HepG2 (cell line): ENCODE measurements at regions not wholly inside any gene's neighbourhood (a gene's known extent, or its start where the extent isn't known, plus 50 kb on each side); places are given as distances from the start of the nearest gene placed in this dataset.

ENCODE experiments used
- ATAC-seq: fragments of 200-7000 bp; cut with Tn5 transposase; 3 replicates; pipeline ENCODE4 v1.9.1; 2020; ENCODE audit warnings: mild to moderate bottlenecking, moderate library complexity
- BruUV-seq: library from RNA; stranded (reverse); fragments of 400-500 nt; replicated peaks from 2 replicates; lab custom pipeline; 2021; lab: Mats Ljungman, UMichigan
- CTCF ChIA-PET: fragments of 300-600 bp; formaldehyde crosslinking; extraction: SDS; loops from one replicate; lab custom pipeline; 2021; ENCODE audit warnings: low total read pairs, inconsistent platforms, low intra/inter-chr PET ratio; lab: Yijun Ruan, JAX
- POLR2A ChIA-PET: fragments of 350-600 bp; sonication (Branson Sonifier 250); formaldehyde crosslinking; loops from one replicate; lab custom pipeline; 2020; ENCODE audit warnings: antibody characterized with exemption, inconsistent platforms; lab: Yijun Ruan, JAX
- DNase-seq: peaks from one replicate; pipeline ENCODE4 v3.0.0-alpha.2; 2015; ENCODE audit warnings: low spot score
- FAIRE-seq: peaks from 3 replicates; lab custom pipeline; 2011; peaks lifted over from hg19 to GRCh38; lab: Jason Lieb, UNC
- H2AFZ ChIP-seq: one replicate; pipeline ENCODE4 v1.6.1; 2011; ENCODE audit warnings: low read length, inconsistent platforms
- H3K27ac ChIP-seq: fragments of 300-600 bp; 3 replicates; pipeline ENCODE4 v1.8.0; 2011; ENCODE audit warnings: mixed run types, mild to moderate bottlenecking, mixed read lengths, low read length, inconsistent platforms; ENCODE audit not compliant: insufficient read depth; ENCODE audit errors: extremely low read length
- H3K27me3 ChIP-seq, 2 experiments: fragments of 200-600 bp in 1 of 2; 2 replicates in 1 of 2; 3 replicates in 1 of 2; pipeline versions ENCODE4 v1.6.0 to v1.8.0; 2011; ENCODE audit warnings: low read length in 2 of 2, mild to moderate bottlenecking in 2 of 2, moderate library complexity in 2 of 2, inconsistent platforms in 1 of 2; ENCODE audit not compliant: insufficient read depth in 2 of 2, control insufficient read depth in 1 of 2
- H3K36me3 ChIP-seq, 2 experiments: fragments of 200-600 bp in 1 of 2; replicated peaks in 1 of 2; 2 replicates in 1 of 2; 3 replicates in 1 of 2; pipeline versions ENCODE4 v1.5.1 to v1.8.0; 2011; ENCODE audit warnings: low read length in 2 of 2, inconsistent platforms in 1 of 2; ENCODE audit not compliant: insufficient read depth in 2 of 2, control insufficient read depth in 1 of 2
- H3K4me1 ChIP-seq: 2 replicates; pipeline ENCODE4 v1.5.1; 2012; ENCODE audit warnings: low read length, inconsistent platforms; ENCODE audit not compliant: insufficient read depth
- H3K4me2 ChIP-seq: 2 replicates; pipeline ENCODE4 v1.6.0; 2011; ENCODE audit warnings: low read depth, low read length, inconsistent platforms
- H3K4me3 ChIP-seq, 3 experiments: fragments of 200-600 bp in 1 of 3; sonication (generic), shearing (Covaris generic) in 1 of 3; replicated peaks in 1 of 3; 2 replicates each; pipeline ENCODE4 v1.5.1; 2011 to 2016; ENCODE audit warnings: low read length in 3 of 3, inconsistent platforms in 2 of 3, low read depth in 2 of 3, mild to moderate bottlenecking in 2 of 3, control low read depth in 1 of 3, mixed read lengths in 1 of 3; ENCODE audit not compliant: insufficient read depth in 1 of 3
- H3K79me2 ChIP-seq: one replicate; pipeline ENCODE4 v1.6.1; 2011; ENCODE audit warnings: low read length, inconsistent platforms; ENCODE audit not compliant: insufficient read depth
- H3K9ac ChIP-seq: 2 replicates; pipeline ENCODE4 v1.6.0; 2011; ENCODE audit warnings: mild to moderate bottlenecking, low read depth, low read length, inconsistent platforms; ENCODE audit not compliant: insufficient read depth
- H3K9me3 ChIP-seq: 2 replicates; pipeline ENCODE4 v1.5.1; 2012; ENCODE audit warnings: mild to moderate bottlenecking, low read length
- H4K20me1 ChIP-seq: 2 replicates; pipeline ENCODE4 v1.6.0; 2011; ENCODE audit warnings: inconsistent platforms, mild to moderate bottlenecking, low read length, moderate library complexity; ENCODE audit not compliant: insufficient read depth
- ATF7 ChIP-seq, 2 experiments: fragments of 450-650 bp in 1 of 2; sonication (generic) in 1 of 2; formaldehyde crosslinking in 1 of 2; IDR thresholded peaks; 2 replicates each; pipeline versions ENCODE4 v1.4.0 to v1.6.1; 2016 to 2020; ENCODE audit warnings: antibody characterized with exemption in 1 of 2, mild to moderate bottlenecking in 1 of 2, missing genetic modification reagents in 1 of 2
- CEBPB ChIP-seq: IDR thresholded peaks from 2 replicates; pipeline ENCODE4 v1.6.1; 2011; ENCODE audit warnings: low read depth, low read length, improper control_type of control experiment, borderline replicate concordance
- HES4 ChIP-seq: sonication (generic); formaldehyde crosslinking; IDR thresholded peaks from 2 replicates; pipeline ENCODE4 v1.9.0; 2021; ENCODE audit warnings: mild to moderate bottlenecking, missing genetic modification reagents, borderline replicate concordance
- HOXA3 ChIP-seq: sonication (generic); formaldehyde crosslinking; IDR thresholded peaks from 2 replicates; pipeline ENCODE4 v1.5.0; 2020; ENCODE audit warnings: missing genetic modification reagents
- JUN ChIP-seq: sonication (generic); formaldehyde crosslinking; IDR thresholded peaks from 2 replicates; pipeline ENCODE4 v1.4.0; 2020; ENCODE audit warnings: mild to moderate bottlenecking, missing genetic modification reagents
- MLXIP ChIP-seq: sonication (generic); formaldehyde crosslinking; IDR thresholded peaks from 2 replicates; pipeline ENCODE4 v1.9.0; 2021; ENCODE audit warnings: missing genetic modification reagents, borderline replicate concordance
- TEAD2 ChIP-seq: sonication (generic); formaldehyde crosslinking; IDR thresholded peaks from 2 replicates; pipeline ENCODE4 v1.9.0; 2021; ENCODE audit warnings: missing genetic modification reagents
- ZNF121 ChIP-seq: sonication (generic); formaldehyde crosslinking; IDR thresholded peaks from 2 replicates; pipeline ENCODE4 v1.5.0; 2020; ENCODE audit warnings: mild to moderate bottlenecking, missing genetic modification reagents
- ZNF256 ChIP-seq: sonication (generic); formaldehyde crosslinking; conservative IDR thresholded peaks from 2 replicates; pipeline ENCODE4 v1.4.0; 2020; ENCODE audit warnings: missing genetic modification reagents
- ZNF446 ChIP-seq: sonication (generic); formaldehyde crosslinking; IDR thresholded peaks from 2 replicates; pipeline ENCODE4 v1.5.0; 2020; ENCODE audit warnings: mild to moderate bottlenecking, missing genetic modification reagents
- ZNF644 ChIP-seq: IDR thresholded peaks from 2 replicates; pipeline ENCODE4 v1.6.1; 2016; ENCODE audit warnings: low read depth
- ZNF775 ChIP-seq: sonication (generic); formaldehyde crosslinking; IDR thresholded peaks from 2 replicates; pipeline ENCODE4 v1.4.0; 2020; ENCODE audit warnings: missing genetic modification reagents, mild to moderate bottlenecking, moderate library complexity, borderline replicate concordance
- ZNF776 ChIP-seq: sonication (generic); formaldehyde crosslinking; IDR thresholded peaks from 2 replicates; pipeline ENCODE4 v1.4.0; 2020; ENCODE audit warnings: mild to moderate bottlenecking, missing genetic modification reagents
- WGBS: methylation state at CpG from one replicate; pipeline ENCODE4 v1.1.6; 2017; ENCODE audit warnings: low lambda C conversion rate; 5-methylcytosine and 5-hydroxymethylcytosine counted together
- in situ Hi-C: cut with HindIII; loops from 2 replicates; pipeline ENCODE4 v1.10.0; 2017; ENCODE audit warnings: low pct_unique_long_range_greater_than_20kb; ENCODE audit not compliant: extremely low pct_ligation_motif_present
- intact Hi-C: fragments of 100-400 bp; cut with micrococcal nuclease; formaldehyde crosslinking; loops from one replicate; pipeline ENCODE4 v1.10.0; 2022; ENCODE audit not compliant: unreplicated experiment
- TF ChIP-seq, protein P1 (sequence below): sonication (generic); formaldehyde crosslinking; IDR thresholded peaks from 2 replicates; pipeline ENCODE4 v1.9.0; 2021; ENCODE audit warnings: missing genetic modification reagents, borderline replicate concordance
- TF ChIP-seq, protein P2 (sequence below): sonication (generic); formaldehyde crosslinking; IDR thresholded peaks from 2 replicates; pipeline ENCODE4 v1.8.1; 2023; ENCODE audit warnings: mild to moderate bottlenecking, missing genetic modification reagents

- ATAC-seq, result no peak
- H3K27ac ChIP-seq, result no peak overlapping the region
These were observed 56.9 kb upstream of the PPP1R3C start for GRCh38 chr10:91689731-91690168.

DNA sequence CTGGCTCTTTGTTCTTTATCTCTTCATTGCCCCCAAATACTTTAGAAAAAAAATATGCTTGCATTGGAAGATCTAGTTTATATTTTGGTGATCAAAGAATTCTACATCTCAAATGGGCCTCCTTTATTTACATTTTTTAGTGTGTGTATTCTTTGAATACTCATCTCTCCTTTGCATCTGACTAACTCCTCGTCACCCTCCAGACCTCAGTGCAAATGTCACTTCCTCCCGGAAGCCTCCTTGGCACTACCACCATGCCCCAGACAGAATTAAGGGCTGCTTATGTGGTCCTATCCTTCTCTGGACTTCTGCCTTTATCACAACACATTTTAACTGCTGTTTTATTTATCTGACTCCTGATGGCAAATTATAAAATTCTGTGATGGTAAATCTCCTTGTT lies 52.0 kb upstream of the PPP1R3C start:
- ChIA-PET POLR2A (no interaction called here), CTCF (no interaction called here)
- H3K36me3 ChIP-seq, result no peaks in the 10 kb centered on the region
- WGBS, result 2% methylated on average over 2 of the region's 2 CpGs
- no peak overlapping the region for H3K4me3 ChIP-seq
- no peaks in the 10 kb centered on the region for H4K20me1 ChIP-seq
- in situ Hi-C loops (no loop called here), intact Hi-C loops (no loop called here)
- ATAC-seq (no peak), FAIRE-seq (no peak), DNase-seq (no peak)
- no peak overlapping the region for H3K9ac ChIP-seq
- H3K4me2 ChIP-seq, result no peak overlapping the region
- H3K4me1 ChIP-seq, result no peaks in the 10 kb centered on the region
- no TSS peak for BruUV-seq
- H3K27me3 ChIP-seq, result no peaks in the 10 kb centered on the region; a peak in 1 of 5 replicates
- H3K9me3 ChIP-seq, result no peaks in the 10 kb centered on the region
- no peak overlapping the region for H2AFZ ChIP-seq
- H3K79me2 ChIP-seq, result no peaks in the 10 kb centered on the region
- no peak overlapping the region for H3K27ac ChIP-seq
- TF ChIP-seq, protein P1, sequence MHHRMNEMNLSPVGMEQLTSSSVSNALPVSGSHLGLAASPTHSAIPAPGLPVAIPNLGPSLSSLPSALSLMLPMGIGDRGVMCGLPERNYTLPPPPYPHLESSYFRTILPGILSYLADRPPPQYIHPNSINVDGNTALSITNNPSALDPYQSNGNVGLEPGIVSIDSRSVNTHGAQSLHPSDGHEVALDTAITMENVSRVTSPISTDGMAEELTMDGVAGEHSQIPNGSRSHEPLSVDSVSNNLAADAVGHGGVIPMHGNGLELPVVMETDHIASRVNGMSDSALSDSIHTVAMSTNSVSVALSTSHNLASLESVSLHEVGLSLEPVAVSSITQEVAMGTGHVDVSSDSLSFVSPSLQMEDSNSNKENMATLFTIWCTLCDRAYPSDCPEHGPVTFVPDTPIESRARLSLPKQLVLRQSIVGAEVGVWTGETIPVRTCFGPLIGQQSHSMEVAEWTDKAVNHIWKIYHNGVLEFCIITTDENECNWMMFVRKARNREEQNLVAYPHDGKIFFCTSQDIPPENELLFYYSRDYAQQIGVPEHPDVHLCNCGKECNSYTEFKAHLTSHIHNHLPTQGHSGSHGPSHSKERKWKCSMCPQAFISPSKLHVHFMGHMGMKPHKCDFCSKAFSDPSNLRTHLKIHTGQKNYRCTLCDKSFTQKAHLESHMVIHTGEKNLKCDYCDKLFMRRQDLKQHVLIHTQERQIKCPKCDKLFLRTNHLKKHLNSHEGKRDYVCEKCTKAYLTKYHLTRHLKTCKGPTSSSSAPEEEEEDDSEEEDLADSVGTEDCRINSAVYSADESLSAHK, result no peak
- no peak for TF ChIP-seq TEAD2 (CRISPR knock-in tag)
- no peak for TF ChIP-seq ZNF256
- no peak for TF ChIP-seq ZNF446 (CRISPR knock-in tag)
- no peak for TF ChIP-seq ZNF644
- TF ChIP-seq MLXIP, result no peak
- TF ChIP-seq ZNF775 (CRISPR knock-in tag), result no peak
- TF ChIP-seq HOXA3 (CRISPR knock-in tag), result no peak

More at GRCh38 chr10:91689731-91690168, 56.9 kb upstream of the PPP1R3C start:
- no peaks in the 10 kb centered on the region for H3K79me2 ChIP-seq
- H3K4me2 ChIP-seq, result no peak overlapping the region
- H3K9me3 ChIP-seq, result no peaks in the 10 kb centered on the region
- BruUV-seq, result no TSS peak
- no peak for DNase-seq
- no peaks in the 10 kb centered on the region for H3K27me3 ChIP-seq
- no peak overlapping the region for H3K4me3 ChIP-seq
- intact Hi-C loops, result loop anchor here (10.0 kb wide), 1 partner anchor 135 kb away; no protein-coding TSS in a partner anchor
- no peaks in the 10 kb centered on the region for H4K20me1 ChIP-seq
- no peak overlapping the region for H2AFZ ChIP-seq
- H3K9ac ChIP-seq, result no peak overlapping the region
- ChIA-PET CTCF (no interaction called here), POLR2A (no interaction called here)
- WGBS, result 29% methylated on average over 2 of the region's 2 CpGs
- no peak for FAIRE-seq
- TF ChIP-seq, protein P2, sequence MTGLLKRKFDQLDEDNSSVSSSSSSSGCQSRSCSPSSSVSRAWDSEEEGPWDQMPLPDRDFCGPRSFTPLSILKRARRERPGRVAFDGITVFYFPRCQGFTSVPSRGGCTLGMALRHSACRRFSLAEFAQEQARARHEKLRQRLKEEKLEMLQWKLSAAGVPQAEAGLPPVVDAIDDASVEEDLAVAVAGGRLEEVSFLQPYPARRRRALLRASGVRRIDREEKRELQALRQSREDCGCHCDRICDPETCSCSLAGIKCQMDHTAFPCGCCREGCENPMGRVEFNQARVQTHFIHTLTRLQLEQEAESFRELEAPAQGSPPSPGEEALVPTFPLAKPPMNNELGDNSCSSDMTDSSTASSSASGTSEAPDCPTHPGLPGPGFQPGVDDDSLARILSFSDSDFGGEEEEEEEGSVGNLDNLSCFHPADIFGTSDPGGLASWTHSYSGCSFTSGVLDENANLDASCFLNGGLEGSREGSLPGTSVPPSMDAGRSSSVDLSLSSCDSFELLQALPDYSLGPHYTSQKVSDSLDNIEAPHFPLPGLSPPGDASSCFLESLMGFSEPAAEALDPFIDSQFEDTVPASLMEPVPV (CRISPR knock-in tag), result no peak
- TF ChIP-seq CEBPB, result peak; percentile 34; the same call in 1 of the 2 replicates
- no peak for TF ChIP-seq JUN
- 0 out of 2 replicates have a peak, but pooled peaks have one; percentile 13 for TF ChIP-seq ATF7 (IDR thresholded peaks at IDR 0.05)
- no peak for TF ChIP-seq ATF7 (CRISPR knock-in tag; IDR thresholded peaks at IDR 0.05)
- TF ChIP-seq ZNF121, result no peak
- no peak for TF ChIP-seq HES4 (CRISPR knock-in tag)
- no peak for TF ChIP-seq ZNF776 (CRISPR knock-in tag)
- H3K36me3 ChIP-seq, result no peaks in the 10 kb centered on the region
- H3K4me1 ChIP-seq, result no peaks in the 10 kb centered on the region
- in situ Hi-C loops, result no loop called here
